GM23338 (cell line): ENCODE measurements at regions not wholly inside any gene's neighbourhood (a gene's known extent, or its start where the extent isn't known, plus 50 kb on each side); places are given as distances from the start of the nearest gene placed in this dataset.

Source experiments
- ATAC-seq: fragments of 200-7000 bp; cut with Tn5 transposase; 3 replicates; pipeline ENCODE4 v1.9.1; 2020
- DNase-seq: peaks from one replicate; pipeline ENCODE4 v3.0.0-alpha.2; 2015; ENCODE audit warnings: low spot score
- H2AFZ ChIP-seq: fragments of 200-600 bp; sonication (generic); 2 replicates; pipeline ENCODE4 v1.8.0; 2016; ENCODE audit warnings: antibody characterized with exemption, mild to moderate bottlenecking, moderate library complexity
- H3F3A ChIP-seq: fragments of 200-600 bp; sonication (generic); replicated peaks from 2 replicates; pipeline ENCODE4 v1.8.0; 2017; ENCODE audit warnings: antibody characterized with exemption, mixed run types, low read depth
- H3K27ac ChIP-seq: fragments of 200-600 bp; sonication (generic); 2 replicates; pipeline ENCODE4 v1.6.1; 2016; ENCODE audit warnings: low read depth
- H3K27me3 ChIP-seq: fragments of 200-600 bp; sonication (generic); 2 replicates; pipeline ENCODE4 v1.8.0; 2016; ENCODE audit warnings: mild to moderate bottlenecking, mixed run types, moderate library complexity; ENCODE audit not compliant: insufficient read depth
- H3K36me3 ChIP-seq: fragments of 200-600 bp; sonication (generic); 2 replicates; pipeline ENCODE4 v1.8.0; 2016; ENCODE audit warnings: mild to moderate bottlenecking; ENCODE audit not compliant: insufficient read depth
- H3K4me1 ChIP-seq: fragments of 200-600 bp; sonication (generic); 2 replicates; pipeline ENCODE4 v1.8.0; 2016; ENCODE audit warnings: mild to moderate bottlenecking, moderate library complexity; ENCODE audit not compliant: insufficient read depth
- H3K4me2 ChIP-seq: fragments of 200-600 bp; sonication (generic); 2 replicates; pipeline ENCODE4 v1.7.1; 2017; ENCODE audit warnings: mixed run types
- H3K4me3 ChIP-seq: fragments of 200-600 bp; sonication (generic); 2 replicates; pipeline ENCODE4 v1.6.1; 2016; ENCODE audit warnings: mixed run types
- H3K79me2 ChIP-seq: fragments of 200-600 bp; sonication (generic); replicated peaks from 2 replicates; pipeline ENCODE4 v1.8.0; 2017; ENCODE audit warnings: mild to moderate bottlenecking; ENCODE audit not compliant: insufficient read depth
- H3K9me2 ChIP-seq: fragments of 200-600 bp; sonication (generic); 2 replicates; pipeline ENCODE4 v1.8.0; 2017; ENCODE audit not compliant: insufficient read depth
- H4K20me1 ChIP-seq: fragments of 200-600 bp; sonication (generic); replicated peaks from 2 replicates; pipeline ENCODE4 v1.8.0; 2017; ENCODE audit warnings: mild to moderate bottlenecking; ENCODE audit not compliant: insufficient read depth
- H3K27ac Mint-ChIP-seq: 2 replicates; pipeline ENCODE4 v1.8.0; 2020; ENCODE audit warnings: inconsistent platforms, mild to moderate bottlenecking, moderate library complexity, mixed read lengths
- H3K27me3 Mint-ChIP-seq: 3 replicates; pipeline ENCODE4 v1.8.0; 2022; ENCODE audit warnings: low read depth, mild to moderate bottlenecking, moderate library complexity, mixed read lengths, inconsistent platforms; ENCODE audit not compliant: insufficient read depth, poor library complexity
- H3K36me3 Mint-ChIP-seq: 3 replicates; pipeline ENCODE4 v1.8.0; 2021; ENCODE audit warnings: low read depth, mild to moderate bottlenecking, inconsistent platforms, moderate library complexity, mixed read lengths
- H3K4me1 Mint-ChIP-seq: 3 replicates; pipeline ENCODE4 v1.8.0; 2020; ENCODE audit warnings: mild to moderate bottlenecking, inconsistent platforms, mixed read lengths
- H3K4me3 Mint-ChIP-seq: 3 replicates; pipeline ENCODE4 v1.8.0; 2021; ENCODE audit warnings: moderate library complexity, mild to moderate bottlenecking, inconsistent platforms, mixed read lengths
- H3K9me3 Mint-ChIP-seq: 3 replicates; pipeline ENCODE4 v1.8.0; 2020; ENCODE audit warnings: moderate library complexity, mild to moderate bottlenecking, inconsistent platforms, mixed read lengths
- CREB1 ChIP-seq: fragments of 250-450 bp; sonication (Bioruptor Pico); IDR thresholded peaks from 2 replicates; pipeline ENCODE4 v1.5.0; 2020; ENCODE audit warnings: low read depth, mild to moderate bottlenecking, moderate library complexity
- ETS1 ChIP-seq: IDR thresholded peaks from 2 replicates; pipeline ENCODE4 v1.6.1; 2016; ENCODE audit warnings: antibody characterized with exemption
- JUNB ChIP-seq: IDR thresholded peaks from one replicate; pipeline ENCODE4 v1.6.1; 2016; ENCODE audit warnings: antibody characterized with exemption; ENCODE audit not compliant: unreplicated experiment
- NANOG ChIP-seq: IDR thresholded peaks from 2 replicates; pipeline ENCODE4 v1.6.1; 2016; ENCODE audit warnings: antibody characterized with exemption, borderline replicate concordance
- POLR2AphosphoS5 ChIP-seq: IDR thresholded peaks from 2 replicates; pipeline ENCODE4 v1.6.1; 2016; ENCODE audit warnings: antibody characterized with exemption, low read depth
- REST ChIP-seq: IDR thresholded peaks from one replicate; pipeline ENCODE4 v1.6.1; 2018; ENCODE audit warnings: antibody characterized with exemption; ENCODE audit not compliant: unreplicated experiment
- ZNF114 ChIP-seq: fragments of 250-450 bp; sonication (Bioruptor Pico); IDR thresholded peaks from 2 replicates; pipeline ENCODE4 v1.5.0; 2020; ENCODE audit warnings: mild to moderate bottlenecking, moderate library complexity
- ZNF331 ChIP-seq: fragments of 250-450 bp; sonication (Bioruptor Pico); IDR thresholded peaks from 2 replicates; pipeline ENCODE4 v1.5.0; 2020; ENCODE audit warnings: low read depth, mild to moderate bottlenecking, moderate library complexity
- ZNF462 ChIP-seq: fragments of 250-450 bp; sonication (Bioruptor Pico); IDR thresholded peaks from 2 replicates; pipeline ENCODE4 v1.5.0; 2020; ENCODE audit warnings: mild to moderate bottlenecking, moderate library complexity

GRCh38 chr11:23124996-23125395 is 264.7 kb upstream of the CCDC179 start:
- H3K27ac Mint-ChIP-seq: no peak overlapping the region
- no peaks in the 10 kb centered on the region for H3F3A ChIP-seq
- H3K4me3 Mint-ChIP-seq: no peak overlapping the region
- peaks cover 6% of the 10 kb centered on the region; the same call in 1 of the 3 replicates for H3K36me3 Mint-ChIP-seq
- no peaks in the 10 kb centered on the region for H3K27me3 ChIP-seq
- no peaks in the 10 kb centered on the region for H3K79me2 ChIP-seq
- H3K4me2 ChIP-seq: no peak overlapping the region
- H3K9me3 Mint-ChIP-seq: peaks cover 9% of the 10 kb centered on the region; the same call in 2 of the 3 replicates
- ATAC-seq (no peak), DNase-seq (no peak)
- H3K27me3 Mint-ChIP-seq: no peaks in the 10 kb centered on the region
- no peaks in the 10 kb centered on the region for H3K36me3 ChIP-seq
- no peaks in the 10 kb centered on the region for H3K9me2 ChIP-seq
- H3K4me1 Mint-ChIP-seq: peaks cover 8% of the 10 kb centered on the region; the same call in 2 of the 3 replicates
- H2AFZ ChIP-seq: no peak overlapping the region
- H3K4me3 ChIP-seq: no peak overlapping the region
- TF ChIP-seq JUNB (no peak), ZNF114 (CRISPR knock-in tag) (no peak), ETS1 (no peak), POLR2AphosphoS5 (no peak), ZNF331 (CRISPR knock-in tag) (no peak), REST (no peak), NANOG (no peak)
- no peak overlapping the region for H3K27ac ChIP-seq
- no peaks in the 10 kb centered on the region for H4K20me1 ChIP-seq
- no peaks in the 10 kb centered on the region for H3K4me1 ChIP-seq

- Histone ChIP-seq H3K79me2 (no peaks in the 10 kb centered on the region), H3K9me2 (no peaks in the 10 kb centered on the region)
Measured at GRCh38 chr11:23127706-23128105, 267.4 kb upstream of the CCDC179 start.

More at GRCh38 chr11:23127706-23128105, 267.4 kb upstream of the CCDC179 start:
- H3K4me3 ChIP-seq: no peak overlapping the region
- Mint-ChIP-seq H3K27me3 (peaks cover 4% of the 10 kb centered on the region), H3K4me3 (no peak overlapping the region), H3K9me3 (peaks cover 12% of the 10 kb centered on the region; the same call in 2 of the 3 replicates), H3K36me3 (peaks cover 3% of the 10 kb centered on the region), H3K27ac (no peak overlapping the region), H3K4me1 (peaks cover 8% of the 10 kb centered on the region; the same call in 2 of the 3 replicates)
- H3K27ac ChIP-seq: no peak overlapping the region
- no peak overlapping the region for H2AFZ ChIP-seq
- H3K4me2 ChIP-seq: no peak overlapping the region
- no peaks in the 10 kb centered on the region for H4K20me1 ChIP-seq
- ATAC-seq: no peak
- DNase-seq: no peak
- no peaks in the 10 kb centered on the region for H3K27me3 ChIP-seq
- H3K36me3 ChIP-seq: no peaks in the 10 kb centered on the region
- no peaks in the 10 kb centered on the region for H3K4me1 ChIP-seq
- TF ChIP-seq ZNF462 (CRISPR knock-in tag) (no peak), ZNF331 (CRISPR knock-in tag) (no peak), JUNB (no peak), CREB1 (CRISPR knock-in tag) (no peak), ETS1 (no peak)
- no peaks in the 10 kb centered on the region for H3F3A ChIP-seq
